NCI-H510A (cell line): ENCODE measurements at regions not wholly inside any gene's neighbourhood (a gene's known extent, or its start where the extent isn't known, plus 50 kb on each side); places are given as distances from the start of the nearest gene placed in this dataset.

ENCODE experiments used
- DNase-seq: peaks from one replicate; lab custom pipeline; 2025; lab: John Stamatoyannopoulos, UW

DNA sequence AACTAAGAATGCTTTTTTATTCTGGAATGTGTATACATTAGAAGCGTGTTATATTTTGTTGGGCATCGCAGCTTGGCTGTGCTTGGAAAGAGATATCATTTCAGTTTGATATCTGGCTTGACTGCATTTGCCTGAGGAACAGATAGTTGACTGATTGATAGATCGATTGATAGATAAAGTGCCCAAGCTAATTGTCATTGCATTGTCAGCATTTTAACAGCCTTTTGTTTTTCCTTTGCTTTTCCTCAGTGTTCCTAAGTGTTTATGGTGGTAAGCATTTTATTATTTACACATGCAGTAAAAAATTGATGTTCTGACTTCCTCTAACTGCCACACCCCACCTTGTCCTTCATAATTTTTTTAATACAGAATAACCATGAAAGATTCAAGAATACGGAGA, 180.9 kb upstream of the GRIK2 start:
- no peak for DNase-seq

DNA sequence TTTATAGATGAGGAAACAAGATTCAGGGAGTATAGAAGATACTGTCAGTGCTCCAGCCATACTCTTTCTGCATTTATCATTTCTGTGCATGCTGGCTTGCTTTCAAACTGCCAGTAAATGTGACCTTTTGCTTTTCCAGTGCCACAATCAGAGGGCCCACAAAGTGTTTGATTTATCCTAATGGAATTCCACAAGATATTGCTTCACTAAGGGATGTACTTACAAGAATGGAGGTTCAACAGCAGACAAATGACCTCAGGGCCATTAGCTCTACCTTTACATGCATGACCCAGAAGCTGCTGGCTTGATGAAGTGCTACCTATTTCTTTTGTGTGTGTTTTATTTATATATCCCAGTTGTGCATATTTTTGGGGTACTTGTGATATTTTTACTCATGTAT, 171.5 kb upstream of the GRIK2 start:
- no peak for DNase-seq

- no peak for DNase-seq
Measured at GRCh38 chr6:101224751-101225150, 168.8 kb upstream of the GRIK2 start.

GRCh38 chr6:101226677-101227135, 166.8 kb upstream of the GRIK2 start:
- DNase-seq: peak; percentile 47

- DNase-seq: no peak
Measured at GRCh38 chr6:101230866-101231265, 162.6 kb upstream of the GRIK2 start.

DNA sequence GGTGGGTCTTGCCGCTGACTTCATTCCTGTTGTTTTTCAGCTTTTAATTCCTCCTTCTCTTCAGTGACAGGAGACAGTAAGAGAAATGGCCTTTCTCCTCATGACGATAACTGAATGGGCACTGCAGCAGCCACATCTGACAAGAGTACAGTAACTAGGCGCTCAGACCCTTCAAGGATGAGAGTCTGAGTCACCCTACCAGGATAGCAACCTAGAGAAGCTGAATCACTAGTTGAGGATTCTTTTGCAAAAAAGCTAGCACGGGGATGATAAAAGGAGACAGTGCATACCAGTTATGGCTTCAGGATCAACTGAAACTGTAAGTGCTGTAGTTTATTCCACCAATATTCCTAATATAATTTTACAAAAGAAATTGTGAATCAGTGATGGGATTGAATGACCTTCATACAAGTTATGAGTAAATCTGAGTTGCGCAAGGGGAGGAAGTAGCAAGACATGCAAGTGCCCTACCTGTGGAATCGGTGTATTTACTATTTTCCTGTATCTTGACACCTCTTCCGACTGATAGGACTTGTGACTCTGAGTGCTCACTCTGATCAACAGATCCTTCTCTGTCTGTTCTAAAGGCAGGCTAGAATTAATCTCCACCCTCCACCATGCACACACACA, 161.8 kb upstream of the GRIK2 start:
- DNase-seq: no peak

- DNase-seq: no peak
Measured at GRCh38 chr6:101232961-101233360, 160.5 kb upstream of the GRIK2 start.

- no peak for DNase-seq
Measured at GRCh38 chr6:101236709-101237108, 156.8 kb upstream of the GRIK2 start.

GRCh38 chr6:101241442-101241841, 152.1 kb upstream of the GRIK2 start:
- DNase-seq: no peak

GRCh38 chr6:101249470-101249869, 144.0 kb upstream of the GRIK2 start:
- no peak for DNase-seq

DNA sequence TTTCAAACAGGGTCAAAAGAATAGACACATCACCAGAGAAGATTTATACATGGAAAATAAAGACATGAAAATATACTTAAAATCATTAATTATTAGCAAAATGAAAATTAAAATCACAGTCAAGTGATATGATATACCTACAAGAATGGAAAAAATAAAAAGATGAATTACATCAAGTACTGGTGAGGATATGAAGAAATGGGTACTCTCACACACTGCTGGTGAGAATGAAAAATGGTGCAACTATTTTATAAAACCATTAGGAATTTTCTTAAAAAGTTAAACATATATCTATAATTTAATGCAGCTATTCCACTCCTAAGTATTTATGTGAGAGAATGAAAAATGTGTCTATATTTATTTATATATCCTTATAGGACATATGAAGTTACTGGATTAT, 136.3 kb upstream of the GRIK2 start:
- no peak for DNase-seq

DNA sequence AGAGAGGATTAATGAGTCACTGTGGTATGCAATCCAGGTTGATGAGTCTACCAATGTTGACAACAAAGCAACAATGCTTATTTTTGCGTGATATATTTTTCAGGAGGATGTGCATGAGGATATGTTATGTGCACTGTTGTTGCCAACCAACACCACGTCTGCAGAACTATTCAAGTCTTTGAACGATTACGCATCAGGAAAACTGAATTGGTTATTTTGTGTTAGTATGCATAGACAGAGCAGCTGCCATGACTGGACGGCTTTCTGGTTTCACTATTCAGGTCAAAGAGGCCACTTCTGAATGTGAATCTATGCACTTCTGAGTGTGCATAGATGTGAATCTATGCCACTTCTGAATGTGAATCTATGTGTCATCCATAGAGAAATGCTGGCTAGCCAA, 134.0 kb upstream of the GRIK2 start:
- no peak for DNase-seq

- DNase-seq: no peak
Measured at GRCh38 chr6:101263596-101263995, 129.9 kb upstream of the GRIK2 start.

- no peak for DNase-seq
Measured at GRCh38 chr6:101266063-101266462, 127.4 kb upstream of the GRIK2 start.

GRCh38 chr6:101268541-101268940, 125.0 kb upstream of the GRIK2 start:
- DNase-seq: no peak

- DNase-seq: no peak
Measured at GRCh38 chr6:101275251-101275650, 118.3 kb upstream of the GRIK2 start.

DNA sequence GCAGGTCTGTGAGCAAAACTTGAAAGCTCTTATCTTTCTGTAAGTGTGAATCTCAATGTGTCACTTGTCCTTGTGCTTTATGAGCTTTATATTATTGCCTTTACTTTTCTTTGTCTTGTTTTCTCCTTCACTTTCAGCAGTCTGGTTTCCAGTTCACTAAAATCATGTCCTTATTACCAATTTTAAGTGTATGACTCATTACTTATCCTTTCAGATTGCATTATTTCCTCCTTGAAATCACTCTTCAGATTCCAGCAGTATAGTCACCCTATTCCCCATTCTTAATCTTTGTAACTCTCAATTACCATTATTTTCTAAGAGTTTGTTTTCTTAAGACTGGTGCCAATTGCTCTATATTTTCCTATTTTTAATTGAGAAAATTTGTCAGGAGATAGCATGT, 117.4 kb upstream of the GRIK2 start:
- DNase-seq: no peak

GRCh38 chr6:101279410-101279809, 114.1 kb upstream of the GRIK2 start:
- DNase-seq: no peak

DNA sequence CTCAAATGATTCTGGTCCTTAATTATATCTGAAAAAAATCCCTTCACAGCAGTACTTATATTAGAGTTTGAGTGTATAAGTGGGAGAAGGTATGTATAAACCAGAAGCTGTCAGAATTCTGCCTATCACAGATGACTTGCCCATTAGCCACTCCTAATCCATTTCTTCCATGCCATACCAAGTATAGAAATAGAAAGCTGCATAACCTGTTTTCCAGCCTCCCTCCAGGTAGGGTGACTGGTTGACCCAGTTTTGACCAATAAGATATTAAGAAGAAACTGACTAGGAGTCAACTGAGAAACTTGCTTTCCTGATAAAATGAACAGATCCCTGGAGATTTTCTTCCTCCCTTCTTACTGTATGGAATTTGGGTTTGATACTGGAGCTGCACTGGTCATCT, 112.2 kb upstream of the GRIK2 start:
- DNase-seq: no peak

DNA sequence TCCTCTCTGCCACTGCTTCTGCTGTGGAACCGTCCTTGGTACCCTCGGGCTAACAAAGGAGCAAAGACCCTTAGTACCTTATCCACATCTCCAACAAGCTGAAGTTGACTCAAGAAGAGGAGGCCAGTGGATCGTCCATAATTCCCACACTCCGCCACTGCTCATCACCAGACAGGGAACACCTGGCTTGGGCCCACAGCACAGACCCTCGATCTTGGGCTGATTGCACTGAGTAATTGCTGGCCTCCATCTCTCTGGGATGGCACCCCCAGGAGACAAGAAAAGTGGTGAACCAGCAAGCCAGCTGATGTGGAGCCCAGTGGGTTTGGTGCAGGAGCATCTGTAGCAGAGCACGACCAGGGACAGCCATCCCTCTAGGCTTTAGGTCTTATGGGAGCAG, 109.4 kb upstream of the GRIK2 start:
- no peak for DNase-seq

DNA sequence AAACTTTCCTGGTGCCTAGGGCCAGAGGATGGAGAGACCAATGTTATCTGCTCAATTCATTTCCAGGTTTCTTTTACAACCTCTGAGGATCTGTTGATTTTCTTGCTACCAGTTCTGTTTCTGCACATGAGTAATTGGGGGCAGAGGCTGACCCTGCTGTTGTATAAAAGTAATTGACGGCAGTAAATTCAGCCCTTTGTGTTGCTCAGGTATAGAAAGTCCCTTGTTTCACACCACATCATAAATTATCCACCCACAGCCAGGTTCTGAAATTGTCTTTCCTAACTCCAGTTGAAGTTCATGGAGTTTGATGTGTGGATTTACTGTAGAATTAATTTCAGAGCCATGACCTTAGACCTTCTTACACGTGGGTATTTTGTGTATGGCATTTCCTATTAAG, 107.4 kb upstream of the GRIK2 start:
- DNase-seq: no peak

- DNase-seq: no peak
Measured at GRCh38 chr6:101290346-101290745, 103.2 kb upstream of the GRIK2 start.

DNA sequence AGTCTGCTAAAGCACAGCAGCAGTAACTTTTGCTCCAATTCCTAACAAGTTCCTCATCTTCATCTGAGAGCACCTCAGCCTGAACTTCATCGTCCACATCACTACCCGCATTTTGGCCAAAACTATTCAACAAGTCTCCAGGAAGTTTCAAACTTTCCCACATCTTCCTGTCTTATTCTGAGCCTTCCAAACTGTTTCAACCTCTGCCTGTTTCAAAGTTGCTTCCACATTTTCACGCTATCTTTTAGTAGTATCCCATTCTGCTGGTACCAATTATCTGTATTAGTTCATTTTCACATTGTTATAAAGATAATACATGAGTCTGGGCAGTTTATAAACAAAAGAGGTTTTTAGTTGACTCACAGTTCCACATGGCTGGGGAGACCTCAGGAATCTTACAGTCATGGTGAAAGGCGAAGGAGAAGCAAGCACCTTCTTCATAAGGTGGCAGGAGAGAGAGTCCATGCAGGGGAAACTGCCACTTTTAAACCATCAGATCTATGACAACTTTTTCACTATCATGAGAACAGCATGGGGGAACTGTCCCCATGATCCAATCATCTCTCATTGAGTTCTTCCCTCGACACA, 99.4 kb upstream of the GRIK2 start:
- no peak for DNase-seq

DNA sequence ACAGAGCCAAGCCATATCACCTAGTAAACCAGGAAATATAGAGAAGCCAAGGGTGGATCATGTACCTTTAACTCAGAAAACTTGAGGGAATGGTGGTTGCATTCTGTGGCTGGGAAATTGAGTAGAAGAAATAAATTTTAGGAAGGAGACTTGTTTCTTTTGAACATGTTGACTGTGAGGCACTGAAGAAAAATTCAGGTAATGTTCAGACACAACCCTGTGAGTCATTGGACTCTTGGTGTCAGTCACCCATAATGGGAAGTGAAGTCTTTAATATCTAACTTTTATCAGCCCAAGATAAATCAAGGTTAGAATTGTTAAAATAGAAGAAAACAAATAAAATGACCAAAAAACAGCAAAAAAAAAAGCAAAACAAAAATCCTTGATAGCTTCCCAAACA, 98.8 kb upstream of the GRIK2 start:
- no peak for DNase-seq
